ENCODE measurements at regions not wholly inside any gene's neighbourhood (a gene's known extent, or its start where the extent isn't known, plus 50 kb on each side); places are given as distances from the start of the nearest gene placed in this dataset.

DNA sequence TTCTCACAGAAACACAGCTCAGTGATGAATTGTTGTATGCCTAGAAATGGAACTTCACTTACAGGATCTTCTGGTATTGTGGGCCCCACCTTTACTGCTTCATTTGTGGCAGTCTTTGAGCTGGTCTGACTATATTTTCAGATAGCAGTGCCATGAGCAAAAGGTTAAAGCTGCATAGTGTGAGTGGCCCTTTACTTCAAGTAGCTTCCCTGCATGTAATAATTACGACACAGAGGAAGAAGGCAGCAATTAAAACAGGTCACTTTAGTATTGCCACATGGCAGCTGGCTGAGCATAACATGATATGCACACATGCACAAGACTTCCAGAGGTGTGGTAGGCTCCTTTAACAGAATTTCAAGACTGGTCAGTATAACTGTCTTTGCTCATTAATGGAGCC, 426.3 kb upstream of the ZEB2 start (continued):
- TF ChIP-seq, protein P1, sequence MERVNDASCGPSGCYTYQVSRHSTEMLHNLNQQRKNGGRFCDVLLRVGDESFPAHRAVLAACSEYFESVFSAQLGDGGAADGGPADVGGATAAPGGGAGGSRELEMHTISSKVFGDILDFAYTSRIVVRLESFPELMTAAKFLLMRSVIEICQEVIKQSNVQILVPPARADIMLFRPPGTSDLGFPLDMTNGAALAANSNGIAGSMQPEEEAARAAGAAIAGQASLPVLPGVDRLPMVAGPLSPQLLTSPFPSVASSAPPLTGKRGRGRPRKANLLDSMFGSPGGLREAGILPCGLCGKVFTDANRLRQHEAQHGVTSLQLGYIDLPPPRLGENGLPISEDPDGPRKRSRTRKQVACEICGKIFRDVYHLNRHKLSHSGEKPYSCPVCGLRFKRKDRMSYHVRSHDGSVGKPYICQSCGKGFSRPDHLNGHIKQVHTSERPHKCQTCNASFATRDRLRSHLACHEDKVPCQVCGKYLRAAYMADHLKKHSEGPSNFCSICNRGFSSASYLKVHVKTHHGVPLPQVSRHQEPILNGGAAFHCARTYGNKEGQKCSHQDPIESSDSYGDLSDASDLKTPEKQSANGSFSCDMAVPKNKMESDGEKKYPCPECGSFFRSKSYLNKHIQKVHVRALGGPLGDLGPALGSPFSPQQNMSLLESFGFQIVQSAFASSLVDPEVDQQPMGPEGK (CRISPR knock-in tag; IDR thresholded peaks at IDR 0.05; ENCODE audit: borderline replicate concordance): no peak

DNA sequence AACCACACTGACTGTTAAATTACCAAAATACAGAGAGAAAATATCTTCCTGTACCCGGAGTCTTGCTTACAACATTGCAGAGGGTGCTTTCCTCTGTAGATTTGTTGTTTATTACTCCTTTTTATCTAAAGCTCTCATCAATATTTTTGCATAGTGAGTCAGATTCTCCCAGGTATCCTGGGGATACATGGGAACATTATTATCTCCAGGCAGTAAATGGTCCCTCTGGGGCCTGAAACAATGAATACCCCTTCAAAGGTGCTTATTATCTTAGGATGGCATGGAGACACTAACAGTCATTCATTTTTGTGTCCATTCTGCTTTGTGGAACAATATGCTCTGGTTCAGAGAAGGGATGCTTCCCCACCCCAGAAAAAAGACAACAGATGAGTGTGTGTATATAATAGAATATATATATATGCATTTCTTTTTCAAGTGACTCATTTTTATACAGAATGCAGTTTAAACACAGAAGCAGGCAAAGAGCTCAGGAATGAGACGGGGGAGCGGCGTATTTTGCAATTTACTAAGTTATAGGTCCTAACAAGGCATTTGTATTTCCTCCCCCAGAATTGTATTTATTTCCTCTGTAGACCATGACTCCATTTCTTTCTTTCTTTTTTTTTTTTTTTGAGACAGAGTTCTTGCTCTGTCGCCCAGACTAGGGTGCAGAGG, 424.8 kb upstream of the ZEB2 start:
- ATAC-seq: no peak; the same call in 2 of the 3 replicates
- no peak for TF ChIP-seq ZNF70 (CRISPR knock-in tag; IDR thresholded peaks at IDR 0.05)
- TF ChIP-seq, protein P2, sequence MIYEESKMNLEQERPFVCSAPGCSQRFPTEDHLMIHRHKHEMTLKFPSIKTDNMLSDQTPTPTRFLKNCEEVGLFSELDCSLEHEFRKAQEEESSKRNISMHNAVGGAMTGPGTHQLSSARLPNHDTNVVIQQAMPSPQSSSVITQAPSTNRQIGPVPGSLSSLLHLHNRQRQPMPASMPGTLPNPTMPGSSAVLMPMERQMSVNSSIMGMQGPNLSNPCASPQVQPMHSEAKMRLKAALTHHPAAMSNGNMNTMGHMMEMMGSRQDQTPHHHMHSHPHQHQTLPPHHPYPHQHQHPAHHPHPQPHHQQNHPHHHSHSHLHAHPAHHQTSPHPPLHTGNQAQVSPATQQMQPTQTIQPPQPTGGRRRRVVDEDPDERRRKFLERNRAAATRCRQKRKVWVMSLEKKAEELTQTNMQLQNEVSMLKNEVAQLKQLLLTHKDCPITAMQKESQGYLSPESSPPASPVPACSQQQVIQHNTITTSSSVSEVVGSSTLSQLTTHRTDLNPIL (CRISPR knock-in tag; IDR thresholded peaks at IDR 0.05; ENCODE audit: low read depth): no peak
- TF ChIP-seq, protein P3, sequence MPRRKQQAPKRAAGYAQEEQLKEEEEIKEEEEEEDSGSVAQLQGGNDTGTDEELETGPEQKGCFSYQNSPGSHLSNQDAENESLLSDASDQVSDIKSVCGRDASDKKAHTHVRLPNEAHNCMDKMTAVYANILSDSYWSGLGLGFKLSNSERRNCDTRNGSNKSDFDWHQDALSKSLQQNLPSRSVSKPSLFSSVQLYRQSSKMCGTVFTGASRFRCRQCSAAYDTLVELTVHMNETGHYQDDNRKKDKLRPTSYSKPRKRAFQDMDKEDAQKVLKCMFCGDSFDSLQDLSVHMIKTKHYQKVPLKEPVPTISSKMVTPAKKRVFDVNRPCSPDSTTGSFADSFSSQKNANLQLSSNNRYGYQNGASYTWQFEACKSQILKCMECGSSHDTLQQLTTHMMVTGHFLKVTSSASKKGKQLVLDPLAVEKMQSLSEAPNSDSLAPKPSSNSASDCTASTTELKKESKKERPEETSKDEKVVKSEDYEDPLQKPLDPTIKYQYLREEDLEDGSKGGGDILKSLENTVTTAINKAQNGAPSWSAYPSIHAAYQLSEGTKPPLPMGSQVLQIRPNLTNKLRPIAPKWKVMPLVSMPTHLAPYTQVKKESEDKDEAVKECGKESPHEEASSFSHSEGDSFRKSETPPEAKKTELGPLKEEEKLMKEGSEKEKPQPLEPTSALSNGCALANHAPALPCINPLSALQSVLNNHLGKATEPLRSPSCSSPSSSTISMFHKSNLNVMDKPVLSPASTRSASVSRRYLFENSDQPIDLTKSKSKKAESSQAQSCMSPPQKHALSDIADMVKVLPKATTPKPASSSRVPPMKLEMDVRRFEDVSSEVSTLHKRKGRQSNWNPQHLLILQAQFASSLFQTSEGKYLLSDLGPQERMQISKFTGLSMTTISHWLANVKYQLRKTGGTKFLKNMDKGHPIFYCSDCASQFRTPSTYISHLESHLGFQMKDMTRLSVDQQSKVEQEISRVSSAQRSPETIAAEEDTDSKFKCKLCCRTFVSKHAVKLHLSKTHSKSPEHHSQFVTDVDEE (CRISPR knock-in tag; IDR thresholded peaks at IDR 0.05): no peak

DNA sequence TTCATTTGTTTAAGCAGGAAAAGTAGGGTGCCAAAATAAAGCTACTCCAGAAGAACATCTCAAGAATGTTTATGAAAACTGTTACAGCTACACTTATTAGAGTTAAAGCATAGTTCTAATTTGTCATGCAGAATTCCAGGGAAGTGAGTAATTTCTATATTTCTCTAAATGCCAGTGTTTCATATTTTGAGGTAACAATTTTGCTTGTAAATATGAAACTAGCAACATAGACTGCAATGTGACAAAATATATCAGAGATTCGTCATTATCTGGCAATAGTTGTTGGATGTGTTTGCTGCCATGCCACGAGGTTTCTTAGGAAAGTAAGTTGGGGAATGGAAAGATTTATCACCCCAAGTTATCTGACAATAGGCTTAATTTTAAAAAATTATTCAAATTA, 424.1 kb upstream of the ZEB2 start:
- TF ChIP-seq CSDC2 (CRISPR knock-in tag; IDR thresholded peaks at IDR 0.05): no peak
- TF ChIP-seq ISL1 (CRISPR knock-in tag; IDR thresholded peaks at IDR 0.05): 0 out of 2 replicates have a peak, but pooled peaks have one; percentile 46
- peak; percentile 70 for ATAC-seq

DNA sequence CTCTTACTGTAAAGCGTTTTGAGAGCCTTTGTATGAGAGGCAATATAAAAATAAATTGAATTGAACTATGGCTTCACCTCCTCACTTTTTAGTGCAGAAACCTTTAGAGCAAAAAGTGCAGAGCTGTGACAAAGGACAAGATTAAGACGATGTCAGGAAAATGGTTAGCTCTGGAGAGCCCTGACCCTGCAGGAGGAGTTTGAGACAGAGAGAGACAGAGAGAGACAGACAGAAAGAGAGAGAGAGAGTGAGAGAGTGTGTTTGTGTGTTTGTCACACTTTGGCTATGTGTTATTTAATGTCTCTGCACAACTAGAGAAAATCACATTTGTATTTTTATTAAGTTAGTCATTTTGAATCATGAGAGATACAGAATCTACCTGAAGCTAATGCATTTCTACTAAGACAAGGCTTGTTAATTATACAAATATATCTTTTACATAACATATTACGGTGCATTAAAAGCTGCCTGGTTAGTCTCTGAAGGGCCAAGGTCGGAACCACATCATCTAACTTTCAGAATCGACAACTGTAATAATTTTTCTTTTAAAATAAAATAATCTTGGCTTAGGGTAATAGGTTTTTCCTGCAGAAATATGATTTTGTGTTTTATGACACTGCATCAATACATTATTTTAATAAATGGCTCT, 423.5 kb upstream of the ZEB2 start:
- TF ChIP-seq ZFP30 (CRISPR knock-in tag; IDR thresholded peaks at IDR 0.05) (no peak), TOX (CRISPR knock-in tag; IDR thresholded peaks at IDR 0.05; ENCODE audit: borderline replicate concordance) (peak; percentile 83; the same call in 1 of the 2 replicates), ZNF565 (CRISPR knock-in tag; conservative IDR thresholded peaks at IDR 0.05; ENCODE audit: low read depth) (no peak), TCF4 (CRISPR knock-in tag; IDR thresholded peaks at IDR 0.05; ENCODE audit: borderline replicate concordance) (no peak), OSR1 (CRISPR knock-in tag; IDR thresholded peaks at IDR 0.05) (no peak), ISL1 (CRISPR knock-in tag; IDR thresholded peaks at IDR 0.05) (peak; percentile 61), ZC3H10 (CRISPR knock-in tag; IDR thresholded peaks at IDR 0.05) (peak; percentile 86), CSDC2 (CRISPR knock-in tag; IDR thresholded peaks at IDR 0.05) (no peak), PPARA (CRISPR knock-in tag; IDR thresholded peaks at IDR 0.05; ENCODE audit: borderline replicate concordance) (no peak), ARNTL (CRISPR knock-in tag; IDR thresholded peaks at IDR 0.05; ENCODE audit: borderline replicate concordance, low read depth) (no peak), ZNF8 (CRISPR knock-in tag; IDR thresholded peaks at IDR 0.05) (no peak), SNAI2 (CRISPR knock-in tag; IDR thresholded peaks at IDR 0.05) (no peak)
- TF ChIP-seq, protein P1 (CRISPR knock-in tag; IDR thresholded peaks at IDR 0.05; ENCODE audit: borderline replicate concordance): no peak
- TF ChIP-seq, protein P3 (CRISPR knock-in tag; IDR thresholded peaks at IDR 0.05): no peak
- TF ChIP-seq, protein P2 (CRISPR knock-in tag; IDR thresholded peaks at IDR 0.05; ENCODE audit: low read depth): no peak
- TF ChIP-seq, protein P4, sequence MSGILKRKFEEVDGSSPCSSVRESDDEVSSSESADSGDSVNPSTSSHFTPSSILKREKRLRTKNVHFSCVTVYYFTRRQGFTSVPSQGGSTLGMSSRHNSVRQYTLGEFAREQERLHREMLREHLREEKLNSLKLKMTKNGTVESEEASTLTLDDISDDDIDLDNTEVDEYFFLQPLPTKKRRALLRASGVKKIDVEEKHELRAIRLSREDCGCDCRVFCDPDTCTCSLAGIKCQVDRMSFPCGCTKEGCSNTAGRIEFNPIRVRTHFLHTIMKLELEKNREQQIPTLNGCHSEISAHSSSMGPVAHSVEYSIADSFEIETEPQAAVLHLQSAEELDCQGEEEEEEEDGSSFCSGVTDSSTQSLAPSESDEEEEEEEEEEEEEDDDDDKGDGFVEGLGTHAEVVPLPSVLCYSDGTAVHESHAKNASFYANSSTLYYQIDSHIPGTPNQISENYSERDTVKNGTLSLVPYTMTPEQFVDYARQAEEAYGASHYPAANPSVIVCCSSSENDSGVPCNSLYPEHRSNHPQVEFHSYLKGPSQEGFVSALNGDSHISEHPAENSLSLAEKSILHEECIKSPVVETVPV (CRISPR knock-in tag; IDR thresholded peaks at IDR 0.05): no peak
- peak; percentile 31 for ATAC-seq
